Type B pancreatic cell (in vitro differentiated cells): ENCODE measurements at regions not wholly inside any gene's neighbourhood (a gene's known extent, or its start where the extent isn't known, plus 50 kb on each side); places are given as distances from the start of the nearest gene placed in this dataset.

Experiments used
- DNase-seq: peaks from one replicate; pipeline ENCODE4 v3.0.0; 2021; ENCODE audit warnings: mixed read lengths; ENCODE audit not compliant: unreplicated experiment; ENCODE audit errors: extremely low spot score
- H3K27ac Mint-ChIP-seq: 2 replicates; pipeline ENCODE4 v1.8.0; 2021; ENCODE audit warnings: mild to moderate bottlenecking, mixed read lengths
- H3K27me3 Mint-ChIP-seq: 2 replicates; pipeline ENCODE4 v1.8.0; 2021; ENCODE audit warnings: mixed read lengths
- H3K36me3 Mint-ChIP-seq: 2 replicates; pipeline ENCODE4 v1.8.0; 2021; ENCODE audit warnings: mixed read lengths
- H3K4me1 Mint-ChIP-seq: one replicate; pipeline ENCODE4 v1.8.0; 2021; ENCODE audit warnings: mixed read lengths; ENCODE audit not compliant: unreplicated experiment
- H3K4me3 Mint-ChIP-seq: 2 replicates; pipeline ENCODE4 v1.8.0; 2021; ENCODE audit warnings: mild to moderate bottlenecking, mixed read lengths
- H3K9me3 Mint-ChIP-seq: 2 replicates; pipeline ENCODE4 v1.8.0; 2021; ENCODE audit warnings: mixed read lengths
- TF ChIP-seq, protein P1 (sequence below): fragments of 200-600 bp; sonication (generic); conservative IDR thresholded peaks from 2 replicates; pipeline ENCODE4 v1.5.0; 2021; ENCODE audit warnings: antibody characterized with exemption, mild to moderate bottlenecking

DNA sequence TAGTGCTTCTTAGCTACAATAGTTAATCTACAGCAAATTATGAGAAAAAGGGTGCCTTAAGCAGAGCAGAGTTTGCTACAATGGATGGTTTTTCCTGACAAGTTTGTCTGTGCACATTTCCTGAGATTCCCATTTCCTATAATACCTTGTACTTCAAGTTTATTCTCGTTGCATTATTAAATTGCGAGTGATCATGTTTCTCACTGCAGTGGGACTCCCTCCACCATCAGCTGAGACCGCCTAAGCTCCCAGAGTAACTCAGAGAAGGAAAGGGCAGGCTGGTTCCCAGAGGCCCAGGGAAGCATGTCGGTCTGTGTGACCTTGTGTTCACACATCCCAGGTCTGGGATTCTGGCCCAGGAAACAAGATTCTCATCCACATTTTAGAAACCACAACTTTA lies 162.1 kb downstream of the ARL4C start:
- Mint-ChIP-seq H3K27me3 (no peaks in the 10 kb centered on the region), H3K36me3 (no peaks in the 10 kb centered on the region), H3K4me1 (peaks cover 29% of the 10 kb centered on the region), H3K9me3 (peaks cover 4% of the 10 kb centered on the region), H3K4me3 (no peak overlapping the region), H3K27ac (no peak overlapping the region)
- DNase-seq, result no peak
- TF ChIP-seq, protein P1, sequence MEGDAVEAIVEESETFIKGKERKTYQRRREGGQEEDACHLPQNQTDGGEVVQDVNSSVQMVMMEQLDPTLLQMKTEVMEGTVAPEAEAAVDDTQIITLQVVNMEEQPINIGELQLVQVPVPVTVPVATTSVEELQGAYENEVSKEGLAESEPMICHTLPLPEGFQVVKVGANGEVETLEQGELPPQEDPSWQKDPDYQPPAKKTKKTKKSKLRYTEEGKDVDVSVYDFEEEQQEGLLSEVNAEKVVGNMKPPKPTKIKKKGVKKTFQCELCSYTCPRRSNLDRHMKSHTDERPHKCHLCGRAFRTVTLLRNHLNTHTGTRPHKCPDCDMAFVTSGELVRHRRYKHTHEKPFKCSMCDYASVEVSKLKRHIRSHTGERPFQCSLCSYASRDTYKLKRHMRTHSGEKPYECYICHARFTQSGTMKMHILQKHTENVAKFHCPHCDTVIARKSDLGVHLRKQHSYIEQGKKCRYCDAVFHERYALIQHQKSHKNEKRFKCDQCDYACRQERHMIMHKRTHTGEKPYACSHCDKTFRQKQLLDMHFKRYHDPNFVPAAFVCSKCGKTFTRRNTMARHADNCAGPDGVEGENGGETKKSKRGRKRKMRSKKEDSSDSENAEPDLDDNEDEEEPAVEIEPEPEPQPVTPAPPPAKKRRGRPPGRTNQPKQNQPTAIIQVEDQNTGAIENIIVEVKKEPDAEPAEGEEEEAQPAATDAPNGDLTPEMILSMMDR, result no peak

DNA sequence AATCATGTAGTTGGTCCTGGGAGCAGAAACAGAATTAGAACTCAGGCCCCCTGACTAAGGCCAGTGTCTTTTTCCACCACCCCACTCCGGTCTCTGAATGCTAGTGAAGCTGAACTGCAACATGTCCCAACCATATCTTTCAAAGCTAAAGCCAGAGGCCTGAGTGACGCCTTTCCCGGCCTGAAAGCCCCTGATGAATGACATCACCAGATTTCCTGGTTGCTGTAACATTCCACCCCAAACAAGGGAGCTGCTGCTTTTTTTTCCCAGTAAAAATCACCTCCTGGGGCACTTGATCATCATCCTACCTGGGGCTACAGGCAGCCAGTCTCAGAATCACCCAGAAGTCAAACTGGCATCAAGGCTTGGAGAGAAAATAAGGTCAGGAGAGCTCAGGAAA lies 162.7 kb downstream of the ARL4C start:
- H3K36me3 Mint-ChIP-seq, result no peaks in the 10 kb centered on the region
- peaks cover 4% of the 10 kb centered on the region for H3K9me3 Mint-ChIP-seq
- H3K4me1 Mint-ChIP-seq, result peaks cover 29% of the 10 kb centered on the region
- DNase-seq, result no peak
- H3K4me3 Mint-ChIP-seq, result no peak overlapping the region
- H3K27me3 Mint-ChIP-seq, result no peaks in the 10 kb centered on the region
- peak overlapping the region; percentile 73 for H3K27ac Mint-ChIP-seq
- TF ChIP-seq, protein P1, result no peak

DNA sequence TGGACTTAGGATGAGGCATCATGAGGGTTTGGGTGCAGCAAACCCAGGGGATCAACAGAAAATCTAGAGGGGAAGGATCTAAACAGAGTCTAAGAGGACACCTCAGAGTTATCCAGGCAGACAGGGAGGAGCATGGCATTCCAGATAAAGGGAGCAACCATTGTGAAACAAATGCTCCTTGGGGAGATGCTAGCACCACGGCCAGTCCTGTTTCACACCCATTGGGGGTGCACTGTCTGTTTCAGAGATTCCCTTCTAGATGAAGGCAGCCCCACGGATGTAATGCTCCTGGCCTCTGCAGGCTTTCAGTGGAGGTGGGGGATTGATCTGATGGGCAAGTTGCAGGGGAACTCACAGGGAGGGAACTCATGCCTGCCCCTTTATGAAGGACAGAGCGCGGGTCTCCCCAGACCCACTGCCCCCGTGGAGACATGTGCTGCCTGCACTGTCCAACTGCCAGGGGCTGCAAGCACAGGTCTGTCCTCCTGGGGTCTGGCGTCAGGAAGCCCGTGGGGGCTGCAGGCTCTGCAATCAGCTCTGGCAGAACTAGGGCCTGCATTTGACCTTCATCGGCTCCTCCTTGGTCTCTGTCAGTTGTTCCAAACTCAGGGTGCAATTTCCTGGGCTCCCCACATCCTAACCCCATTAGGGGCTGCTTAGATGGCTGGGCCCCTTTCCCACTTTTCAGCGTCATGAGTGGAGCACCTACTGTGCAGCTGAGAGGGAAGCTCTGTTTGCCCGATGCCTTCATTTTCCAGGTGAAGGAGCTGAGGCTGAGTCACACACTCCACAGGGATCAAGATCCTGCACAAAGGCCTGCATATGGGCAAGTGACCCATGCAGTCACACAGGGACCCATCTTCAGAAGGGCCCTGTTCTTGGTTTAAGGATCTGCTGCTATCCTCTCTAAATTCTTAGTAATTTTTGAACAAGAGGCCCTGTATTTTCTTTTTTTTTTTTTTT lies 163.4 kb downstream of the ARL4C start:
- Mint-ChIP-seq H3K27me3 (no peaks in the 10 kb centered on the region), H3K4me3 (no peak overlapping the region), H3K9me3 (no peaks in the 10 kb centered on the region), H3K27ac (no peak overlapping the region), H3K36me3 (no peaks in the 10 kb centered on the region), H3K4me1 (peaks cover 29% of the 10 kb centered on the region)
- no peak for DNase-seq
- TF ChIP-seq, protein P1, result no peak

DNA sequence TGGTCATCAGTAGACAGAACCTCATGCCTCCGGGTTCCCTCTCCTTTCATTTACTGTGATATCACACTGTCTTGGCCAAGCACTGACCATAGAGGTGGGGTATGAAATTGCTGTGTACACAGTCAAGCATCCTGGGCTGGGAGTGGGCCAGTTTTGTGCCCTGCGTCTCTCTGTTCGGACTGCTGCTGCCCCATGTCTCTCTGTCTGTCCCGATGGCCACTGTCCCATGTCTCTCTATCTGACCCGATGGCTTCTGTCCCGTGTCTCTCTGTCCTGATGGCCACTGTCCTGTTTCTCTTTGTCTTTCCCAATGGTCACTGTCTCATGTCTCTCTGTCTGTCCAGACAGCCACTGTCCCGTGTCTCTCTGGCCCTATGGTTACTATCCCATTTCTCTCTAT lies 164.9 kb downstream of the ARL4C start:
- H3K27ac Mint-ChIP-seq, result no peak overlapping the region
- no peaks in the 10 kb centered on the region for H3K27me3 Mint-ChIP-seq
- H3K4me3 Mint-ChIP-seq, result no peak overlapping the region
- TF ChIP-seq, protein P1, result no peak
- DNase-seq, result no peak
- peaks cover 33% of the 10 kb centered on the region for H3K4me1 Mint-ChIP-seq
- H3K36me3 Mint-ChIP-seq, result no peaks in the 10 kb centered on the region
- H3K9me3 Mint-ChIP-seq, result no peaks in the 10 kb centered on the region

DNA sequence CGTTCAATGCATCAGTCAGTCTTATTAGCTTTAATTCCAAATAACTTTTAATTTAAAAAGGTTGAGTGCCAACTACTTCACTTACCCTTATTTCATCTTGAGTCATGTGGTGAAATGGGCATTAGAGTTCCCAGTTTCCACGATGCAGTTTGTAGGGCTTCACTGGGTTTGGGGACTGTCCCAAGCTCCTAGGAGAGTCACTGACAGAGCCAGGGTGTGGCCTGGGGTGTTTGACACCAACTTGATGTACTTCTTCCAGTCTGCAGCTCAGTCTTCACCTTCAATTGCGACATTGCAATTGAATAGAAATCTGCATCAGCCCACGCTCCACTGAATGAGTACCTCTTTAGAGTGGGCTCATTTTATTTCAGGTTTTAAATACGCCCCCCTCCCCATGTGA lies 165.3 kb downstream of the ARL4C start:
- H3K9me3 Mint-ChIP-seq, result no peaks in the 10 kb centered on the region
- H3K27ac Mint-ChIP-seq, result no peak overlapping the region
- H3K4me1 Mint-ChIP-seq, result peaks cover 33% of the 10 kb centered on the region
- TF ChIP-seq, protein P1, result no peak
- no peaks in the 10 kb centered on the region for H3K36me3 Mint-ChIP-seq
- no peak for DNase-seq
- H3K4me3 Mint-ChIP-seq, result no peak overlapping the region
- H3K27me3 Mint-ChIP-seq, result no peaks in the 10 kb centered on the region
